Right lobe of liver (tissue), 6 donors: ENCODE measurements at regions not wholly inside any gene's neighbourhood (a gene's known extent, or its start where the extent isn't known, plus 50 kb on each side); places are given as distances from the start of the nearest gene placed in this dataset.
A peak's percentile ranks its signal among the peaks of the same experiment; 100 is the strongest.
"Not testable (repeated sequence)": the region's sequence is repeated elsewhere in the genome, so short reads cannot be mapped to it uniquely, and the experiment has no call there.

Experiments used
- ATAC-seq, 4 donors: fragments of 200-7000 bp; cut with Tn5 transposase; one replicate each; pipeline ENCODE4 v1.9.1; 2020; ENCODE audit warnings: mild to moderate bottlenecking in 4 of 4, moderate library complexity in 4 of 4
- DNase-seq, 3 donors: peaks; one replicate each; pipeline ENCODE4 v3.0.0-alpha.2; 2020
- H3K27ac ChIP-seq, 3 donors: fragments of 200-600 bp; one replicate each; pipeline ENCODE4 v1.8.0; 2022
- H3K27me3 ChIP-seq, 2 donors: fragments of 200-600 bp; one replicate each; pipeline ENCODE4 v1.8.0; 2022
- H3K36me3 ChIP-seq, 4 donors: fragments of 200-600 bp; sonication (generic) in 1 of 4; one replicate each; pipeline versions ENCODE4 v1.5.1 to v1.8.0; 2017 to 2022; ENCODE audit warnings: control low read depth in 1 of 4
- H3K4me1 ChIP-seq, 4 donors: fragments of 200-600 bp; sonication (generic) in 1 of 4; one replicate each; pipeline versions ENCODE4 v1.5.1 to v1.8.0; 2017 to 2022; ENCODE audit warnings: control low read depth in 1 of 4
- H3K4me3 ChIP-seq, 3 donors: fragments of 200-600 bp; one replicate each; pipeline ENCODE4 v1.8.0; 2022
- H3K9me3 ChIP-seq, 4 donors: fragments of 200-600 bp; sonication (generic) in 1 of 4; one replicate each; pipeline versions ENCODE4 v1.5.1 to v1.8.0; 2017 to 2022; ENCODE audit warnings: control low read depth in 1 of 4
- CTCF ChIP-seq, 4 donors: fragments of 200-600 bp in 3 of 4; fragments of 450-650 bp in 1 of 4; IDR thresholded peaks; one replicate each; pipeline versions ENCODE4 v1.5.1 to v1.8.0; 2016 to 2022; ENCODE audit warnings: antibody characterized with exemption in 4 of 4, mild to moderate bottlenecking in 2 of 4
- POLR2A ChIP-seq: fragments of 450-650 bp; IDR thresholded peaks from one replicate; pipeline ENCODE4 v1.6.1; 2017; ENCODE audit warnings: antibody characterized with exemption, mild to moderate bottlenecking
- WGBS: methylation state at CpG from one replicate; pipeline ENCODE4 v1.1.6; 2018; ENCODE audit warnings: low coverage, low lambda C conversion rate; ENCODE audit not compliant: insufficient coverage; ENCODE audit errors: missing lambda C conversion rate; 5-methylcytosine and 5-hydroxymethylcytosine counted together
- intact Hi-C, 2 donors: fragments of 100-400 bp; cut with DNase I; formaldehyde crosslinking; loops; one replicate each; pipeline versions ENCODE4 v1.11.2 to v1.14.1; 2022
- donor health status: DM: no; HTN: yes; CAD: no.
- donor health status: DM: no; HTN: no; CAD: no.
- donor health status: DM: no; HTN: no; CAD: no.
- donor health status: DM: no; HTN: yes; CAD: no.
- donor health status: DM: no; HTN: yes; CAD: no.

GRCh38 chr3:87949879-87950208 lies 109.0 kb downstream of the CGGBP1 start:
- Histone ChIP-seq H3K27ac (no peak overlapping the region), H3K4me3 (no peak overlapping the region), H3K36me3 (no peaks in the 10 kb centered on the region), H3K4me1 (no peaks in the 10 kb centered on the region), H3K27me3 (no peaks in the 10 kb centered on the region), H3K9me3 (no peaks in the 10 kb centered on the region)
- no peak for TF ChIP-seq CTCF (IDR thresholded peaks at IDR 0.05)
- TF ChIP-seq POLR2A: no peak
- WGBS: 30% methylated on average over 1 of the region's 1 CpG
- no peak for DNase-seq
- intact Hi-C loops: no loop called here
- ATAC-seq: no peak

GRCh38 chr3:87949189-87949878 lies 109.5 kb downstream of the CGGBP1 start:
- WGBS: 52% methylated on average over 4 of the region's 4 CpGs
- Histone ChIP-seq H3K27me3 (no peaks in the 10 kb centered on the region), H3K4me3 (no peak overlapping the region), H3K4me1 (no peaks in the 10 kb centered on the region), H3K27ac (no peak overlapping the region), H3K36me3 (no peaks in the 10 kb centered on the region), H3K9me3 (no peaks in the 10 kb centered on the region)
- ATAC-seq: no peak
- intact Hi-C loops: no loop called here
- DNase-seq: no peak
- no peak for TF ChIP-seq CTCF (IDR thresholded peaks at IDR 0.05)
- TF ChIP-seq POLR2A: no peak

- H3K27me3 ChIP-seq, ATAC-seq, H3K27ac ChIP-seq, H3K9me3 ChIP-seq, intact Hi-C loops, H3K4me3 ChIP-seq, H3K36me3 ChIP-seq, H3K4me1 ChIP-seq: not testable (repeated sequence)
- 81% methylated on average over 8 of the region's 20 CpGs for WGBS
- peak in 1 of 3 donors; percentile 51 for DNase-seq
Measured at GRCh38 chr3:87946007-87946406, 112.8 kb downstream of the CGGBP1 start.

- H3K27ac ChIP-seq, H3K9me3 ChIP-seq, DNase-seq, H3K4me1 ChIP-seq, H3K36me3 ChIP-seq, intact Hi-C loops, ATAC-seq, H3K27me3 ChIP-seq, H3K4me3 ChIP-seq: not testable (repeated sequence)
- 70% methylated on average over 3 of the region's 8 CpGs for WGBS
Measured at GRCh38 chr3:87942256-87942655, 116.5 kb downstream of the CGGBP1 start.

- ATAC-seq (no peak), DNase-seq (no peak)
- 33% methylated on average over 1 of the region's 1 CpG for WGBS
- Histone ChIP-seq H3K9me3 (peaks cover 0 to 6% (median 0%) of the 10 kb centered on the region in 4 donors), H3K27ac (no peak overlapping the region), H3K4me3 (no peak overlapping the region), H3K36me3 (no peaks in the 10 kb centered on the region), H3K27me3 (no peaks in the 10 kb centered on the region), H3K4me1 (no peaks in the 10 kb centered on the region)
- no peak for TF ChIP-seq POLR2A
- no peak for TF ChIP-seq CTCF (IDR thresholded peaks at IDR 0.05)
- intact Hi-C loops: no loop called here
Measured at GRCh38 chr3:87924485-87924884, 134.3 kb downstream of the CGGBP1 start.

- H3K27me3 ChIP-seq: no peaks in the 10 kb centered on the region
- H3K36me3 ChIP-seq: no peaks in the 10 kb centered on the region
- intact Hi-C loops: no loop called here
- H3K4me1 ChIP-seq: no peaks in the 10 kb centered on the region
- DNase-seq (no peak), ATAC-seq (no peak)
- WGBS: 33% methylated on average over 1 of the region's 1 CpG
- no peak overlapping the region for H3K27ac ChIP-seq
- TF ChIP-seq POLR2A (no peak), CTCF (IDR thresholded peaks at IDR 0.05) (no peak)
- H3K9me3 ChIP-seq: peaks cover 0 to 6% (median 0%) of the 10 kb centered on the region in 4 donors
- no peak overlapping the region for H3K4me3 ChIP-seq
Measured at GRCh38 chr3:87920549-87920948, 138.3 kb downstream of the CGGBP1 start.
